ENCODE measurements at regions not wholly inside any gene's neighbourhood (a gene's known extent, or its start where the extent isn't known, plus 50 kb on each side); places are given as distances from the start of the nearest gene placed in this dataset.

GRCh38 chr20:54320148-54320607 lies 112.3 kb downstream of the PFDN4 start:
- Histone ChIP-seq H3K4me3 (replicated peaks in 1 of 3; ENCODE audit: insufficient read depth in 1 of 3, low read depth in 2 of 3, low read length in 3 of 3) (no peak overlapping the region), H3K27me3 (ENCODE audit: control insufficient read depth in 1 of 2, insufficient read depth in 2 of 2, low read length in 2 of 2) (no peaks in the 10 kb centered on the region), H2AFZ (ENCODE audit: low read length) (no peak overlapping the region), H3K27ac (ENCODE audit: extremely low read length, insufficient read depth, low read length) (no peak overlapping the region), H3K4me2 (ENCODE audit: low read depth, low read length) (no peak overlapping the region), H3K9ac (ENCODE audit: insufficient read depth, low read depth, low read length) (no peak overlapping the region), H3K36me3 (replicated peaks in 1 of 2; ENCODE audit: control insufficient read depth in 1 of 2, insufficient read depth in 2 of 2, low read length in 2 of 2) (no peaks in the 10 kb centered on the region), H3K4me1 (ENCODE audit: insufficient read depth, low read length) (no peaks in the 10 kb centered on the region), H3K79me2 (ENCODE audit: insufficient read depth, low read length) (no peaks in the 10 kb centered on the region), H3K9me3 (ENCODE audit: low read length) (no peaks in the 10 kb centered on the region), H4K20me1 (ENCODE audit: insufficient read depth, low read length) (no peaks in the 10 kb centered on the region)
- no TSS peak for BruUV-seq (replicated peaks)
- WGBS (ENCODE audit: low lambda C conversion rate): 5% methylated on average over 4 of the region's 4 CpGs
- ChIA-PET POLR2A (no interaction called here), CTCF (ENCODE audit: low intra/inter-chr PET ratio, low total read pairs) (no interaction called here)
- no peak for DNase-seq (ENCODE audit: low spot score)
- ATAC-seq: no peak
- intact Hi-C loops (cut with micrococcal nuclease; ENCODE audit: unreplicated experiment): no loop called here
- no peak for FAIRE-seq
- in situ Hi-C loops (cut with HindIII; ENCODE audit: extremely low pct_ligation_motif_present, low pct_unique_long_range_greater_than_20kb): no loop called here
- TF ChIP-seq ZNF329 (CRISPR knock-in tag; IDR thresholded peaks at IDR 0.05; ENCODE audit: low read depth): no peak
- no peak for TF ChIP-seq HOXA7 (CRISPR knock-in tag; IDR thresholded peaks at IDR 0.05)
- TF ChIP-seq, protein P1, sequence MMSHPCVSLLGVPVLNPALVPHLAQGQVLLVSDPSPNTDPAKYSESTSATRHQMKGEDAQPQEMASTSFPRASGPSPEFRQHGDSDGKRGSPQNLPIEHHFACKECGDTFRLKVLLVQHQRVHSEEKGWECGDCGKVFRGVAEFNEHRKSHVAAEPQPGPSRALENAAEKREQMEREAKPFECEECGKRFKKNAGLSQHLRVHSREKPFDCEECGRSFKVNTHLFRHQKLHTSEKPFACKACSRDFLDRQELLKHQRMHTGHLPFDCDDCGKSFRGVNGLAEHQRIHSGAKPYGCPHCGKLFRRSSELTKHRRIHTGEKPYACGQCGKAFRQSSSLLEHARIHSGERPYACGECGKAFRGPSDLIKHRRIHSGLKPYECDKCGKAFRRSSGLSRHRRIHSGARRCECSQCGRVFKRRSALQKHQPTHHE (CRISPR knock-in tag; IDR thresholded peaks at IDR 0.05; ENCODE audit: borderline replicate concordance): no peak
- no peak for TF ChIP-seq ZBTB40 (IDR thresholded peaks at IDR 0.05)
- no peak for TF ChIP-seq ZBTB40 (CRISPR knock-in tag; IDR thresholded peaks at IDR 0.05)
- TF ChIP-seq CBX5 (CRISPR knock-in tag; IDR thresholded peaks at IDR 0.05; ENCODE audit: borderline replicate concordance): no peak
- TF ChIP-seq ZNF543 (CRISPR knock-in tag; IDR thresholded peaks at IDR 0.05): no peak
- no peak for TF ChIP-seq ZNF7 (CRISPR knock-in tag; IDR thresholded peaks at IDR 0.05)
- no peak for TF ChIP-seq ZNF383 (CRISPR knock-in tag; IDR thresholded peaks at IDR 0.05; ENCODE audit: borderline replicate concordance)
- TF ChIP-seq, protein P2, sequence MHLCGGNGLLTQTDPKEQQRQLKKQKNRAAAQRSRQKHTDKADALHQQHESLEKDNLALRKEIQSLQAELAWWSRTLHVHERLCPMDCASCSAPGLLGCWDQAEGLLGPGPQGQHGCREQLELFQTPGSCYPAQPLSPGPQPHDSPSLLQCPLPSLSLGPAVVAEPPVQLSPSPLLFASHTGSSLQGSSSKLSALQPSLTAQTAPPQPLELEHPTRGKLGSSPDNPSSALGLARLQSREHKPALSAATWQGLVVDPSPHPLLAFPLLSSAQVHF (CRISPR knock-in tag; IDR thresholded peaks at IDR 0.05): no peak
- no peak for TF ChIP-seq ATF2 (CRISPR knock-in tag; IDR thresholded peaks at IDR 0.05)
- TF ChIP-seq GATAD2A (CRISPR knock-in tag; IDR thresholded peaks at IDR 0.05): no peak
- TF ChIP-seq MAFK (conservative IDR thresholded peaks at IDR 0.05 in 1 of 2, IDR thresholded peaks at IDR 0.05 in 1 of 2; ENCODE audit: low read length in 2 of 2): no peak
- no peak for TF ChIP-seq ZNF749 (CRISPR knock-in tag; IDR thresholded peaks at IDR 0.05; ENCODE audit: borderline replicate concordance)
